ENCODE measurements at regions not wholly inside any gene's neighbourhood (a gene's known extent, or its start where the extent isn't known, plus 50 kb on each side); places are given as distances from the start of the nearest gene placed in this dataset.

DNA sequence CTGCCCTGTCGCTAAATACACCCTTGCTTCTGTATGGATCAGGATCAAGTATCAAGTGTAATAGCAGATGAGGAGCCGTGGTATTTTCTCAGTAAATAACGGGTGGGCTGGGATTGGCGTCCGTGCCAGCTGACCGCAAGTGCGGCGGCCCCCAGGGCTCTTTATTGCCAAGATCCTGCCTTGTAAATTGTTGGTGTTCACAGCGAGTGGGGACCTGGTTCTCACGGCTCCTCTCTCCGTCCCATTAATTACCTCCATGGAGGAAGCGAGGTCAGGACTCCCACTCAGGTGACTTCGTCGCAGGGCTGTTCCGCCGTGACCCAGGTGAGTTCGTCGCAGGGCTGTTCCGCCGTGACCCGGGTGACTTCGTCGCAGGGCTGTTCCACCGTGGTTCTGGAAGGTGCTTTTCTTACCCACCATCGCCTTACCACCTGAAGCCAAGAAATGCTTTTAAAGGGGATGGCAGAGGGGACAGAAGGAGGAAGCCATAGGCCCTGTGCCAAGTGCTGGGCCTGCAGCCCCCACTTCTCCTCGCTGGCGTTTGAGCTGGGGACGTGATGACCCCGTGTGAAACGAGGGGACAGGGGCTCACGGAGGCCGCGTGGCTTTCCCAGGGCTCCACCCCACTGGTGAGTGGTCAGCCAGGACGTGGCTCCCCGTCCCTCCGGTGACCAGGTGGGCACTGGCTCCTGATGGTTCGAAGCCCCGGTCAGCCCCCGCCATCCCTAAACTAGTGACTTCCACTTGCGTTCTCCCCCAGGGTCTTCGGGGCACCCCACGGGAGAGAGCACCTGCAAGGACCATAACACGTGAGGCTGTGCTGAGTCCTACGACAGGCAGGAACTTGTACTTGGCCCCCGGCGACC is 118.4 kb downstream of the TWIST2 start:
- Histone ChIP-seq H3K9me3 (no peaks in the 10 kb centered on the region), H3K4me3 (no peak overlapping the region), H3K27ac (no peak overlapping the region), H3K27me3 (peaks cover 0 to 8% (median 0%) of the 10 kb centered on the region in 3 donors), H3K4me1 (peaks cover 0 to 5% (median 0%) of the 10 kb centered on the region in 4 donors), H3K36me3 (no peaks in the 10 kb centered on the region)
- DNase-seq: no peak
- no peak for TF ChIP-seq EP300 (IDR thresholded peaks at IDR 0.05)
- TF ChIP-seq, protein P1, sequence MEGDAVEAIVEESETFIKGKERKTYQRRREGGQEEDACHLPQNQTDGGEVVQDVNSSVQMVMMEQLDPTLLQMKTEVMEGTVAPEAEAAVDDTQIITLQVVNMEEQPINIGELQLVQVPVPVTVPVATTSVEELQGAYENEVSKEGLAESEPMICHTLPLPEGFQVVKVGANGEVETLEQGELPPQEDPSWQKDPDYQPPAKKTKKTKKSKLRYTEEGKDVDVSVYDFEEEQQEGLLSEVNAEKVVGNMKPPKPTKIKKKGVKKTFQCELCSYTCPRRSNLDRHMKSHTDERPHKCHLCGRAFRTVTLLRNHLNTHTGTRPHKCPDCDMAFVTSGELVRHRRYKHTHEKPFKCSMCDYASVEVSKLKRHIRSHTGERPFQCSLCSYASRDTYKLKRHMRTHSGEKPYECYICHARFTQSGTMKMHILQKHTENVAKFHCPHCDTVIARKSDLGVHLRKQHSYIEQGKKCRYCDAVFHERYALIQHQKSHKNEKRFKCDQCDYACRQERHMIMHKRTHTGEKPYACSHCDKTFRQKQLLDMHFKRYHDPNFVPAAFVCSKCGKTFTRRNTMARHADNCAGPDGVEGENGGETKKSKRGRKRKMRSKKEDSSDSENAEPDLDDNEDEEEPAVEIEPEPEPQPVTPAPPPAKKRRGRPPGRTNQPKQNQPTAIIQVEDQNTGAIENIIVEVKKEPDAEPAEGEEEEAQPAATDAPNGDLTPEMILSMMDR (IDR thresholded peaks at IDR 0.05): no peak
- TF ChIP-seq POLR2AphosphoS5 (IDR thresholded peaks at IDR 0.05): no peak
- TF ChIP-seq POLR2A (IDR thresholded peaks at IDR 0.05): no peak
- WGBS, 5 donors: 91 to 92% (median 91%) methylated on average over 46 of the region's 46 CpGs
- intact Hi-C loops (cut with DNase I; ENCODE audit: low total_unique reads): no loop called here

DNA sequence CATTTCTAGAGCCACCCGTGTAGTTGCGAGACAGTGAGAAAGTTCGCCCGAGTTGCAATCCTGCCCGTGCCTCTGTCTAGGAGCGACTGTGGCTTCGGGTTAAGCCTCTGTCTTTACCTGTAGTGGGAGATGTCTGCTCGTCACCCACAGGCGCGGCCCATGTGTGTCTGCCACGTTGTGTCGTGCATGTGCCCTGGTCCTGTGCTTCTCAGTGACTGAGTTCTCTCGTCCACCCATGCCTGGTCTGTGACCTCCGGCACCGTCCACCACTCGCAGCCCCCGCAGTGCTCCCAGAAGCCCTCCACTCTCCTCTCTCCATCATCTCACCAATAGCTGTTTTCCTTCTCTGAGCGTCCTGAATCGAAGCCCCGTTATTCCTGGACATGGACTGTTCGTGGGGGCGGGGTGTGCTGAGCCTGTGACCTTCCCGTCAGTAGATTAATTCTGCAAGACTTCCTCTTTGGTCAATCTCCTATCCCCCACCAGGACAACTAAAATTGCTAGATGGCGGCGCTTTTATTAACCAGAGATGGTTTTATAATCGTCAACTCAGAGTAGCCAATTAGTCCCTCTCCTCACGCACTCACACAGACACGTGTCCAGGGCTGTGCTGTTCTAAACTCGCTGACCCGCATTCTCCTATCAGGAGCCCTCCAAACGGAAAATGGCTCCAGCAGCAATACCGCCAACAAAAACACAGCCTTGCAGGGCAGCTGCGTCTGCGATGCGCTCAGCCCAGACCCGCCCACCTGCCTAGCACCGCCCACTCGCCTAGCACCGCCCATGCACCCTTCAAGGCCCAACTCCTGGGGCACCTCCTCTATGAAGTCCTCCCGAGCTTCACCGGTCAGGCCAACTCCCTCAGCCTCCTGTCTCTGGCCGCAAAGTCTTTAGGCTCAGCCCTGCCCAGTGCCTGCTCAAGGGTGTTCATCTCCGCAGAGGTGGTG is 119.4 kb downstream of the TWIST2 start:
- Histone ChIP-seq H3K4me3 (no peak overlapping the region), H3K27me3 (peaks cover 0 to 18% (median 0%) of the 10 kb centered on the region in 3 donors), H3K4me1 (peaks cover 0 to 5% (median 0%) of the 10 kb centered on the region in 4 donors), H3K27ac (no peak overlapping the region), H3K36me3 (no peaks in the 10 kb centered on the region), H3K9me3 (no peaks in the 10 kb centered on the region)
- intact Hi-C loops (cut with DNase I; ENCODE audit: low total_unique reads): no loop called here
- no peak for TF ChIP-seq EP300 (IDR thresholded peaks at IDR 0.05)
- no peak for TF ChIP-seq POLR2AphosphoS5 (IDR thresholded peaks at IDR 0.05)
- TF ChIP-seq POLR2A (IDR thresholded peaks at IDR 0.05): no peak
- TF ChIP-seq, protein P1 (IDR thresholded peaks at IDR 0.05): no peak
- WGBS, 5 donors: 86 to 90% (median 88%) methylated on average over 42 to 43 of the region's 43 CpGs
- DNase-seq: no peak

DNA sequence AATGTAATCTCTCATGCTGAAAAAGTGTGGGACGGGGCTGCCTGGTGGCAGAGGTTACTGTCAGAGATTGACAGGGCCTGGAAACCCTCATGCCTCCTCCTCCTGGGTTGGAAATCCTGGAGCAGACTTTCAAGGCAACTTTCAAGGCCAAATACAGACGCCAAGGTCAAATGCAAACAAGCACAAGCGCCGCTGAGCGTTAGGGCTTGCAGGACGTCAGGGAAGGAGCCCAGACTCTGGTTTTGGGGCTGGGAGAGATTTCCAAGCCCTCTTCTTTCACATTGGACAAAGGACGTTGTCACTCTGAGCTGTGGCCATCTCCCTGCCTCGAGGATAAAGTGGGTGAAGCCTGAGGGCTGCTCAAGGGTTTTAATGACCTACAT is 120.1 kb downstream of the TWIST2 start:
- no peak overlapping the region for H3K4me3 ChIP-seq
- 59 to 70% (median 67%) methylated on average over 8 of the region's 8 CpGs for WGBS, 5 donors
- no peak overlapping the region for H3K27ac ChIP-seq
- no peaks in the 10 kb centered on the region for H3K36me3 ChIP-seq
- intact Hi-C loops (cut with DNase I; ENCODE audit: low total_unique reads): no loop called here
- no peaks in the 10 kb centered on the region for H3K9me3 ChIP-seq
- H3K4me1 ChIP-seq: peaks cover 0 to 5% (median 0%) of the 10 kb centered on the region in 4 donors
- DNase-seq: no peak
- peaks cover 0 to 18% (median 0%) of the 10 kb centered on the region in 3 donors for H3K27me3 ChIP-seq
- no peak for TF ChIP-seq POLR2AphosphoS5 (IDR thresholded peaks at IDR 0.05)
- TF ChIP-seq POLR2A (IDR thresholded peaks at IDR 0.05): no peak
- no peak for TF ChIP-seq EP300 (IDR thresholded peaks at IDR 0.05)

DNA sequence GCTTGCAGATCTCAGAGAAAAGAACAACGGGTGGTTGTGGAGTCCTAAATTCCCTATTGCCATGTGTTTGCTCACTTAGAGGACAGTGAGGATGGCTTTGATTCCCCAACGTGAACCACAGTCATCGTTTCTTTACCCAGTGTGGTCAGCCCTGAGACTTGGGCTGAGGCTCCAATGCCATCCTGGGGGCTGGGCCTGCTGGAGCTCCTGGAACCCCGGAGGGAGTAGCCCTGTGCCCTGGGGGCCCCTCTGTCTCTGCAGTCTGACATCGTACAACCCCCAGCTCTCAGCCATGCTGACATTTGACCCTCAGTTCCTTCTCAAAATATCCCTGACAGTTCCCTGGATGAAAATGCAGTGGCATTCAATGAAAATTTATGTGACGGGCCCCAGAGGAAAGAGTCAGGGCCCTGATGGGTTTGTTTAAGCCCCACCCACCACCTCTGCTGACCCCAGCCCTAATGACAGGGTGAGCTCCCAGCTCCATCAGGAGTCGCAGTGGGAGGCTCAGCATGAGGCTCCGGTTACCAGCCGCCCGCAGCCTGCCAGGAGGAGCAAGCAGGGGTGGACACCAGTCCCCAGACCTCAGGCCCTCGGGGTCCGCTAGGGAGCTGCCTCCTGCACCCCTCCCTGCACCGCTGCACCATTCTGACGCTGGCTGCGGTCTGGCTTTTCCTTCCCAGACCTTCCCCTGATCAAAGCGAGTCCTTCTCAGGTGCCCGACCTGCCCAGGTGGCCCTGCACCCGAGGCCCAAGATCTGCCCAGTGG is 120.9 kb downstream of the TWIST2 start:
- peaks cover 0 to 8% (median 2%) of the 10 kb centered on the region in 4 donors for H3K4me1 ChIP-seq
- H3K36me3 ChIP-seq: no peaks in the 10 kb centered on the region
- H3K4me3 ChIP-seq: no peak overlapping the region
- peaks cover 0 to 18% (median 0%) of the 10 kb centered on the region in 3 donors for H3K27me3 ChIP-seq
- no peak for DNase-seq
- intact Hi-C loops (cut with DNase I; ENCODE audit: low total_unique reads): no loop called here
- H3K27ac ChIP-seq: no peak overlapping the region
- no peaks in the 10 kb centered on the region for H3K9me3 ChIP-seq
- WGBS, 5 donors: 60 to 75% (median 74%) methylated on average over 15 to 18 of the region's 18 CpGs
- TF ChIP-seq, protein P1 (IDR thresholded peaks at IDR 0.05): no peak
- no peak for TF ChIP-seq POLR2AphosphoS5 (IDR thresholded peaks at IDR 0.05)
- no peak for TF ChIP-seq EP300 (IDR thresholded peaks at IDR 0.05)
- no peak for TF ChIP-seq POLR2A (IDR thresholded peaks at IDR 0.05)
